GM23338 (cell line): ENCODE measurements at regions not wholly inside any gene's neighbourhood (a gene's known extent, or its start where the extent isn't known, plus 50 kb on each side); places are given as distances from the start of the nearest gene placed in this dataset.

Source experiments
- ATAC-seq: fragments of 200-7000 bp; cut with Tn5 transposase; 3 replicates; pipeline ENCODE4 v1.9.1; 2020
- DNase-seq: peaks from one replicate; pipeline ENCODE4 v3.0.0-alpha.2; 2015; ENCODE audit warnings: low spot score
- H2AFZ ChIP-seq: fragments of 200-600 bp; sonication (generic); 2 replicates; pipeline ENCODE4 v1.8.0; 2016; ENCODE audit warnings: antibody characterized with exemption, mild to moderate bottlenecking, moderate library complexity
- H3F3A ChIP-seq: fragments of 200-600 bp; sonication (generic); replicated peaks from 2 replicates; pipeline ENCODE4 v1.8.0; 2017; ENCODE audit warnings: antibody characterized with exemption, mixed run types, low read depth
- H3K27ac ChIP-seq: fragments of 200-600 bp; sonication (generic); 2 replicates; pipeline ENCODE4 v1.6.1; 2016; ENCODE audit warnings: low read depth
- H3K27me3 ChIP-seq: fragments of 200-600 bp; sonication (generic); 2 replicates; pipeline ENCODE4 v1.8.0; 2016; ENCODE audit warnings: mild to moderate bottlenecking, mixed run types, moderate library complexity; ENCODE audit not compliant: insufficient read depth
- H3K36me3 ChIP-seq: fragments of 200-600 bp; sonication (generic); 2 replicates; pipeline ENCODE4 v1.8.0; 2016; ENCODE audit warnings: mild to moderate bottlenecking; ENCODE audit not compliant: insufficient read depth
- H3K4me1 ChIP-seq: fragments of 200-600 bp; sonication (generic); 2 replicates; pipeline ENCODE4 v1.8.0; 2016; ENCODE audit warnings: mild to moderate bottlenecking, moderate library complexity; ENCODE audit not compliant: insufficient read depth
- H3K4me2 ChIP-seq: fragments of 200-600 bp; sonication (generic); 2 replicates; pipeline ENCODE4 v1.7.1; 2017; ENCODE audit warnings: mixed run types
- H3K4me3 ChIP-seq: fragments of 200-600 bp; sonication (generic); 2 replicates; pipeline ENCODE4 v1.6.1; 2016; ENCODE audit warnings: mixed run types
- H3K79me2 ChIP-seq: fragments of 200-600 bp; sonication (generic); replicated peaks from 2 replicates; pipeline ENCODE4 v1.8.0; 2017; ENCODE audit warnings: mild to moderate bottlenecking; ENCODE audit not compliant: insufficient read depth
- H3K9me2 ChIP-seq: fragments of 200-600 bp; sonication (generic); 2 replicates; pipeline ENCODE4 v1.8.0; 2017; ENCODE audit not compliant: insufficient read depth
- H4K20me1 ChIP-seq: fragments of 200-600 bp; sonication (generic); replicated peaks from 2 replicates; pipeline ENCODE4 v1.8.0; 2017; ENCODE audit warnings: mild to moderate bottlenecking; ENCODE audit not compliant: insufficient read depth
- H3K27ac Mint-ChIP-seq: 2 replicates; pipeline ENCODE4 v1.8.0; 2020; ENCODE audit warnings: inconsistent platforms, mild to moderate bottlenecking, moderate library complexity, mixed read lengths
- H3K27me3 Mint-ChIP-seq: 3 replicates; pipeline ENCODE4 v1.8.0; 2022; ENCODE audit warnings: low read depth, mild to moderate bottlenecking, moderate library complexity, mixed read lengths, inconsistent platforms; ENCODE audit not compliant: insufficient read depth, poor library complexity
- H3K36me3 Mint-ChIP-seq: 3 replicates; pipeline ENCODE4 v1.8.0; 2021; ENCODE audit warnings: low read depth, mild to moderate bottlenecking, inconsistent platforms, moderate library complexity, mixed read lengths
- H3K4me1 Mint-ChIP-seq: 3 replicates; pipeline ENCODE4 v1.8.0; 2020; ENCODE audit warnings: mild to moderate bottlenecking, inconsistent platforms, mixed read lengths
- H3K4me3 Mint-ChIP-seq: 3 replicates; pipeline ENCODE4 v1.8.0; 2021; ENCODE audit warnings: moderate library complexity, mild to moderate bottlenecking, inconsistent platforms, mixed read lengths
- H3K9me3 Mint-ChIP-seq: 3 replicates; pipeline ENCODE4 v1.8.0; 2020; ENCODE audit warnings: moderate library complexity, mild to moderate bottlenecking, inconsistent platforms, mixed read lengths
- CREB1 ChIP-seq: fragments of 250-450 bp; sonication (Bioruptor Pico); IDR thresholded peaks from 2 replicates; pipeline ENCODE4 v1.5.0; 2020; ENCODE audit warnings: low read depth, mild to moderate bottlenecking, moderate library complexity
- CTCF ChIP-seq, 2 experiments: fragments of 200-600 bp in 1 of 2; sonication (generic) in 1 of 2; conservative IDR thresholded peaks; 2 replicates each; pipeline versions ENCODE4 v1.5.1 to v1.6.1; 2016 to 2017; ENCODE audit warnings: antibody characterized with exemption in 2 of 2, low read depth in 2 of 2, mild to moderate bottlenecking in 2 of 2, moderate library complexity in 1 of 2
- EZH2 ChIP-seq: fragments of 200-600 bp; sonication (generic); IDR thresholded peaks from one replicate; pipeline ENCODE4 v1.8.0; 2017; ENCODE audit warnings: antibody characterized with exemption, mild to moderate bottlenecking, low read depth; ENCODE audit not compliant: unreplicated experiment
- EZH2phosphoT487 ChIP-seq: fragments of 200-600 bp; sonication (generic); IDR thresholded peaks from one replicate; pipeline ENCODE4 v1.8.1; 2018; ENCODE audit warnings: antibody characterized with exemption; ENCODE audit not compliant: unreplicated experiment
- JUNB ChIP-seq: IDR thresholded peaks from one replicate; pipeline ENCODE4 v1.6.1; 2016; ENCODE audit warnings: antibody characterized with exemption; ENCODE audit not compliant: unreplicated experiment
- NANOG ChIP-seq: IDR thresholded peaks from 2 replicates; pipeline ENCODE4 v1.6.1; 2016; ENCODE audit warnings: antibody characterized with exemption, borderline replicate concordance
- POLR2AphosphoS5 ChIP-seq: IDR thresholded peaks from 2 replicates; pipeline ENCODE4 v1.6.1; 2016; ENCODE audit warnings: antibody characterized with exemption, low read depth
- REST ChIP-seq: IDR thresholded peaks from one replicate; pipeline ENCODE4 v1.6.1; 2018; ENCODE audit warnings: antibody characterized with exemption; ENCODE audit not compliant: unreplicated experiment
- STAT1 ChIP-seq: IDR thresholded peaks from one replicate; pipeline ENCODE4 v1.6.1; 2016; ENCODE audit warnings: antibody characterized with exemption; ENCODE audit not compliant: unreplicated experiment
- ZNF114 ChIP-seq: fragments of 250-450 bp; sonication (Bioruptor Pico); IDR thresholded peaks from 2 replicates; pipeline ENCODE4 v1.5.0; 2020; ENCODE audit warnings: mild to moderate bottlenecking, moderate library complexity
- ZNF331 ChIP-seq: fragments of 250-450 bp; sonication (Bioruptor Pico); IDR thresholded peaks from 2 replicates; pipeline ENCODE4 v1.5.0; 2020; ENCODE audit warnings: low read depth, mild to moderate bottlenecking, moderate library complexity
- TF ChIP-seq, protein P1 (sequence below): IDR thresholded peaks from 2 replicates; pipeline ENCODE4 v1.6.1; 2016; ENCODE audit warnings: antibody characterized with exemption

DNA sequence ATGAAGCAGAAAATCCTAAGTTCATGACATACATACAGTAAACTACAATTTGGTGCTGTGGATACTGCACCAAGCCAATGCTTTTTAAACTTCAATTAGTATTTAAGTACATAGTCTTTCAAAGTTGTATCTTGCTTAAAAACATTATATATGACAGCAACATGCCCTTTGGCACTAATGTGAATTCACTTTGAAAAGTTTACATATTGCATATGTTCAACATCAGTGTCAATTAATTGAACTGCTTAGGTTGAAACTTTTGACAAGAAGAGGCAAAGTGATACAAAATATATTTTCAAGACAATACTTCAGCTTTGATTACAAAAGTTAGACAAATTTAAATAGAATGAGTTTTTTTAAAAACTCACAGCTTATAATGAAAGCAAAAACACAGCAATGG lies 119.4 kb upstream of the ROBO2 start:
- H3F3A ChIP-seq = no peaks in the 10 kb centered on the region
- H3K4me1 Mint-ChIP-seq = peaks cover 15% of the 10 kb centered on the region
- H3K27me3 ChIP-seq = no peaks in the 10 kb centered on the region
- no peak overlapping the region for H3K27ac ChIP-seq
- TF ChIP-seq JUNB (no peak), REST (no peak), ZNF331 (no peak), POLR2AphosphoS5 (no peak), ZNF114 (no peak), CTCF (conservative IDR thresholded peaks at IDR 0.05; ENCODE audit: low read depth in 2 of 2) (no peak), STAT1 (no peak), EZH2phosphoT487 (no peak), CREB1 (no peak), EZH2 (no peak), NANOG (no peak)
- TF ChIP-seq, protein P1, sequence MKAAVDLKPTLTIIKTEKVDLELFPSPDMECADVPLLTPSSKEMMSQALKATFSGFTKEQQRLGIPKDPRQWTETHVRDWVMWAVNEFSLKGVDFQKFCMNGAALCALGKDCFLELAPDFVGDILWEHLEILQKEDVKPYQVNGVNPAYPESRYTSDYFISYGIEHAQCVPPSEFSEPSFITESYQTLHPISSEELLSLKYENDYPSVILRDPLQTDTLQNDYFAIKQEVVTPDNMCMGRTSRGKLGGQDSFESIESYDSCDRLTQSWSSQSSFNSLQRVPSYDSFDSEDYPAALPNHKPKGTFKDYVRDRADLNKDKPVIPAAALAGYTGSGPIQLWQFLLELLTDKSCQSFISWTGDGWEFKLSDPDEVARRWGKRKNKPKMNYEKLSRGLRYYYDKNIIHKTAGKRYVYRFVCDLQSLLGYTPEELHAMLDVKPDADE = no peak
- H2AFZ ChIP-seq = no peak overlapping the region
- H3K4me3 Mint-ChIP-seq = no peak overlapping the region
- H3K27ac Mint-ChIP-seq = no peak overlapping the region
- peaks cover 6% of the 10 kb centered on the region; the same call in 1 of the 2 replicates for H3K4me1 ChIP-seq
- no peaks in the 10 kb centered on the region for H3K36me3 Mint-ChIP-seq
- no peaks in the 10 kb centered on the region for H4K20me1 ChIP-seq
- H3K9me2 ChIP-seq = no peaks in the 10 kb centered on the region
- H3K4me2 ChIP-seq = no peak overlapping the region
- H3K9me3 Mint-ChIP-seq = no peaks in the 10 kb centered on the region
- no peaks in the 10 kb centered on the region for H3K36me3 ChIP-seq
- H3K27me3 Mint-ChIP-seq = peaks cover 1% of the 10 kb centered on the region
- no peak for DNase-seq
- no peak for ATAC-seq
- H3K79me2 ChIP-seq = no peaks in the 10 kb centered on the region
- no peak overlapping the region for H3K4me3 ChIP-seq
